NCI-H2029 (cell line): ENCODE measurements at regions not wholly inside any gene's neighbourhood (a gene's known extent, or its start where the extent isn't known, plus 50 kb on each side); places are given as distances from the start of the nearest gene placed in this dataset.
A peak's percentile ranks its signal among the peaks of the same experiment; 100 is the strongest.
"Not testable (repeated sequence)": the region's sequence is repeated elsewhere in the genome, so short reads cannot be mapped to it uniquely, and the experiment has no call there.

Source experiments
- DNase-seq: peaks from one replicate; lab custom pipeline; 2025; lab: John Stamatoyannopoulos, UW

- not testable (repeated sequence) for DNase-seq
These were observed 186.0 kb upstream of the SPOPL start for GRCh38 chr2:138315619-138316018.

DNA sequence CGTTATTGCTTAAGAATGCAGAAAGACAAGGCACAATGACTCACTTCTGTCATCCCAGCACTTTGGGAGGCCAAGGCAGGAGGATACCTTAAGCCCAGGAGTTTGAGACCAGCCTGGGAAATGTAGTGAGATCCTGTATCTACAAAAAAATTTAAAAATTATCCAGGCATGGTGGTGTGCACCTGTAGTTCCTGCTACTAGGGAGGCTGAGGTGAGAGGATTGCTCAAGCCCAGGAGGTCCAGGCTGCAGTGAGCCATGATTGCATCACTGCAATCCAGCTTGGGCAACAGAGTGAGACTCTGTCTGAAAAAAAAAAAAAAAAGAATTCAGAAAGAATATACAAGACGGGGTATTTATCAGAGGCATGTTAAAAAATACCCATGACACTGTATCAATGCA, 182.0 kb upstream of the SPOPL start:
- DNase-seq = no peak

DNA sequence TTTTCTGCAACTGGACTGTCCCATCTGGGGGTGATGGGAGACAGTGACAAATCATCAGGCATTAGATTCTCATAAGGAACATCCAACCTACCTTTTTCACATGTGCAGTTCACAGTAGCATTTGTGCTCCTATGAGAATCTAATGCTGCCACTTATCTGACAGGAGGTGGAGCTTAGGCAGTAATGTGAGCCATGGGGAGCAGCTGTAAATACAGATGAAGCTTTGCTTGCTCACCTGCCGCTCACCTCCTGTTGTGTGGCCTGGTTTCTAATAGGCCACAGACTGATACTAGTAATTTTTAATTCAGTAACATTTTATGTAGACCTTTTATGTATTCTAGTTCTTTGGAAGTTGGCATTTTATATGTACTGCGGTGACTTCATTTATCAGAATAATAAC, 180.1 kb upstream of the SPOPL start:
- DNase-seq = peak; percentile 87

- DNase-seq = no peak
These were observed 178.0 kb upstream of the SPOPL start for GRCh38 chr2:138323382-138324067.

GRCh38 chr2:138324068-138324771, 177.3 kb upstream of the SPOPL start:
- no peak for DNase-seq

- no peak for DNase-seq
These were observed 173.6 kb upstream of the SPOPL start for GRCh38 chr2:138327967-138328366.

DNA sequence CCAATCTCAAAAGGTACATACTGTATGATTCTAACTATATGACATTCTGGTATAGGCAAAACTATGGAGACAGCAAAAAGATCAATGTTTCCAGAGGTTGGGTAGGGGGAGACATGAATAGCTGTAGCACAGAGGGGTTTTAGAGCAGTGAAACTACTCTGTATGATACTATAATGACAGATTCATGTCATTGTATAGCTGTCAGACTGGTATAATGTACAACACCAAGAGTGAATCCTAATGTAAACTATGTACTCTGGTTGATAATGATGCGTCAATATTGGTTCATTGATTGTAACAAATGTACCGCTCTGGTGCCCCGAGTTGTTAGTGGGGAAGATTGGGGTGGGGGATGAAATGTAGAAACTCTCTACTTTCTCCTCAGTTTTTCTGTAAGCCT, 172.4 kb upstream of the SPOPL start:
- DNase-seq = no peak

DNA sequence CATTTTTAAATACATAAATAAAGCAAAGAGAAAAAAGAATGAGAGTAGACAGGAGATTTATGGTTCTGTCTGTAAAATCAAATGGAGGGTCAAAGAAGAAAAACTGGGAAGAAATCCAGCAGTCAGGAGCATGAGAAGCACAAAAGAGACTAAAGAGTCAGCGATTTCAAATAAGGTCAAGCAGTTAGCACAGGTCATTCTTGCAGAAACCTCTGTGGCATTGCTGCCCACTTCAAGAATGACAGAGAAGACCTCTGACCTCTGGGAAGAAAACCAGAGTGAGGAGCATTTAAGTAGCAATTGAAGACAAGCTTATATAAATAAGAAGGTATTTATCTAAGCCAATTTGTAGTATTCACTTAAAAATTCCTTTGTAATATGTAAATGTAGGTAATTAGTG, 172.0 kb upstream of the SPOPL start:
- DNase-seq = no peak

DNA sequence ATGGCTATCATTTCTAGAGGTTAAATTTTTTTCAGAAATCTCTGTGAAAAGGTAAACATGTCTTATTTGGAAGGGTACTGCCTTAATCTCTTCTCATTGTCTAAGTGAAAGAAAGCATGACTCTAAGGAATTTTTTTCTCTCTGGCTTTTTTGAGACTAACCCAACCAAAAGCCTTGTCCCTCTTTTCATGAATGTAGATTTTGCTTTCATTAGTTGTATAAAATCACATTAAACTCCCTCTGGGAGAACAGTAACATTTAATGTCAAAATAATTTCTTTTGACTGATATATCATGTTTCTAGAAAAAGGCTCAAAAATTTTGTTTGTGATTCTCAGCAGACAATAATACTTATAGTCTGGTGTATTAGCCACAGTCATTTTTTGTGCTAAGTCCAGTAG, 168.4 kb upstream of the SPOPL start:
- no peak for DNase-seq

GRCh38 chr2:138333677-138334076, 167.9 kb upstream of the SPOPL start:
- no peak for DNase-seq

GRCh38 chr2:138334323-138334722, 167.2 kb upstream of the SPOPL start:
- DNase-seq = no peak

- DNase-seq = no peak
These were observed 166.5 kb upstream of the SPOPL start for GRCh38 chr2:138335036-138335435.

GRCh38 chr2:138336146-138336545, 165.4 kb upstream of the SPOPL start:
- no peak for DNase-seq

- DNase-seq = no peak
These were observed 146.3 kb upstream of the SPOPL start for GRCh38 chr2:138355244-138355643.

DNA sequence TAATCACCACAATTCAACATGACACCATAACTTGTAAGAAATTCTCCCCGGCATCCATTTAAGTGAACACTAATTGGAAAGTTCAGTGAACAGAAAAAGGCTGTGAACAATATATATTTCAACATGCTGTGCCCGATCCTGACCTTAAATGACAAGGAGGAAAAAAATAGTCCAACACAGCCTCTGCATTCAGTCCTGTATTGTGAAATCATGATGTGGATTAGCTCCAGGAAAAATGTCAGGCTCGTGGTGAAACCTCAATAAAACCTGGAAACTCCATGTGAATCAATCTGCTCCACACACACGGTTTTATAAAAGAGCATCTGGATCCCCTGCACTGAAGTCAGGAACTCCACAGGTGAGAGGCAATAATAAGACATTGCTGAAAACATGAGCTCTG, 145.4 kb upstream of the SPOPL start:
- DNase-seq = no peak

DNA sequence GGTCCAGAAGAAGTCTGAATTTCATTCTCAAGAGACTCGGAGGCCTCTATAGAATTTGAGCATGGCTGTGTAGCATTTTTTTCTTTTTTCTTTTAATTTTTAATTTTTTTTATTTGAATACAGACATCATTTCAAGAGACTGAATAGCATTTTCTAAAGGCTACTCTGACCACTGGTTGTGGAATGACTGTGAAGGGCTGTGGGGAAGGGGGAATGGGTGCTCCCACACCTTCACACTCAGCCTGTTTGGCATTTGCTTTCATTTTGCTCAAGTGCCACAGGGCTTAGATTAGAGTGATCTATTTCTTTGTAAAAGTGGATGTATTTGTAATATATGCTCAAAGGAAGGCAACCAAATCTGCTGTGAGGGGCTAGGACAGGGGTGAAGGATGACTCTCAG, 142.0 kb upstream of the SPOPL start:
- DNase-seq = no peak

DNA sequence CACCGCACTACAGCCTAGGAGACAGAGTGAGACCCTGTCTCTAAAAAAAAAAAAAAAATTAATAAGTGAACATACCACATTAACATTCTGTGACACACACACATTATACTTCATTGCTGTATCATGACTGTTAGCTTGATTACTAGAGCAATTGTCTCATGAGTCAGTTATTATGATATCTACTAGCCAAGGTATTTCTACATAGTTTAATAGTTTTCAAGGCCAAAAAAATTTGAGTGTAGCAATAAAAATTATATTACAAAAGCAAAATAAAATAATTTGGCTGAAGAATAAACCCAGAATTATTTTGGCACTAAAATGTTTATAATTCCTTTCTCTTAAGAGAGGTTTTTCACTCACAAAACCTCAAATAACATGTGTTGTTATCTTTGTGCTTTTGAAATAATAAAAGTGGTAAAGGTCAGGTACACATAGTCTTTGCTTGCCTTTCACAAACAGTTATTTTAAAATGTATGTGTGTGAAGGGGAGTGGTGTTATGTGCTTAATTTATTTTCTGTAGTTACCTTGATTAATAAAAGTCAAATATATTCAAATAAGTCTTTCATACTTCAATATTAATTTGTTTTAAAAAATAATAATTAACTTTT, 136.9 kb upstream of the SPOPL start:
- no peak for DNase-seq

- no peak for DNase-seq
These were observed 136.0 kb upstream of the SPOPL start for GRCh38 chr2:138365581-138365980.

- DNase-seq = no peak
These were observed 131.7 kb upstream of the SPOPL start for GRCh38 chr2:138369856-138370255.

DNA sequence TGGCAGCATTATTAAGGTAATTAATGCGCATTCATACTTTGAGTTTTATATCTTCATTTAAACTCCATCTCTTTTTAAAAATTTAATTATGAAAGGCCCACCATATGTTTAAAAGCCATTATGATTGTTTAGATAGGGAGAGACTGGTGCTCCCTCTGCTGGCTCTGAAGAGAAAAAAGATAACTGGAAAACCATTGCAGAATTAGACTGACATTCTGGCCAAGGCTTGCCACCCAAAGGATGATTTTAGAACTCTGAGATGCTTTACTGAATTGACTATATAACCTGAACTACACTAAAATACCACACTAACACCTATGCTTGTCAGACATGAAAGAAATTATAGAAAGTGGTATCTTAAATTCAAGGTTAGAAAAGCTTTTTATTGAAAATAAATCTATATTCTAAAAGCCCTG, 127.6 kb upstream of the SPOPL start:
- DNase-seq = no peak

DNA sequence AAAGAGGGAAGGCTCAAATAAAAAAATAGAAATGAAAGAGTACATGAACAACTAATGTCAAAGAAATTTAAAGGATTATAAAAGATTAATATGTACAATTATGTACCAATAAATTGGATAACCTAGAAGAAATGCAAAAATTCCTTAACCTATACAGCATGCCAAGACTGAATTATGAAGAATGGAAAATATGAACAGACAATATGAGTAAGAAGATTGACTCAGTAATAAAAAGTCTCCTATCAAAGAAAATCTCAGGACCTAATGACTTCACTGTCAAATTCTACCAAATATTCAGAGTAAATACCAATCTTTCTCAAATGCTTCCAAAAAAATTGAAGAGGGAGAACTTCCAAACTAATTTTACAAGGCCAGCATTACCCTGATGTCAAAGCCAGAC, 120.2 kb upstream of the SPOPL start:
- no peak for DNase-seq

DNA sequence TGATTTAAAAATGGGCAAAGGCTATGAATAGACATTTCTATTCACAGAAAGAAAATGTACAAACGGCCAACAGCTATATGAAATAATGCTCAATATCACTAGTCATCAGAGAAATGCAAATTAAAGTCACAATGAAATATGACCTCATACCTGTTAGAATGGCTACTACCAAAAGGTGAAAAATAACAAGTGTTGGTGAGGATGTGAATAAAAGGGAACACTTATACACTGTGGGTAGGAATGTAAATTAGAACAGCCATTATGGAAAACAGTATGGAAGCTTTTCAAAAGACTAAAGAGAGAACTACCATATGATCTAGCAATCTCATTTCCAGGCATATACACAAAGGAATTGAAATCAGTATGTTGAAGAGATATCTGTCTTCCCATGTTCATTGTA, 118.9 kb upstream of the SPOPL start:
- no peak for DNase-seq

GRCh38 chr2:138386191-138386590, 115.4 kb upstream of the SPOPL start:
- not testable (repeated sequence) for DNase-seq
